Testis (tissue), 2 donors: ENCODE measurements at regions not wholly inside any gene's neighbourhood (a gene's known extent, or its start where the extent isn't known, plus 50 kb on each side); places are given as distances from the start of the nearest gene placed in this dataset.

Source experiments
- DNase-seq: peaks from one replicate; pipeline ENCODE4 v3.0.0-alpha.2; 2019
- H3K27ac ChIP-seq, 2 donors: fragments of 200-600 bp; sonication (generic); one replicate each; pipeline ENCODE4 v1.5.1; 2019
- H3K27me3 ChIP-seq: fragments of 200-600 bp; sonication (generic); one replicate; pipeline ENCODE4 v1.5.1; 2019
- H3K36me3 ChIP-seq: fragments of 200-600 bp; sonication (generic); one replicate; pipeline ENCODE4 v1.5.1; 2017; ENCODE audit warnings: low read depth; ENCODE audit errors: missing control alignments
- H3K4me1 ChIP-seq: fragments of 200-600 bp; sonication (generic); one replicate; pipeline ENCODE4 v1.5.1; 2019
- H3K4me3 ChIP-seq, 2 donors: fragments of 200-600 bp; sonication (generic); one replicate each; pipeline ENCODE4 v1.5.1; 2017 to 2019
- H3K9me3 ChIP-seq: fragments of 200-600 bp; sonication (generic); one replicate; pipeline ENCODE4 v1.5.1; 2017
- POLR2A ChIP-seq: fragments of 450-650 bp; IDR thresholded peaks from one replicate; pipeline ENCODE4 v1.6.1; 2017; ENCODE audit warnings: antibody characterized with exemption, mild to moderate bottlenecking, moderate library complexity
- WGBS, 2 donors: methylation state at CpG; one replicate each; pipeline ENCODE4 v1.1.5; 2018; 5-methylcytosine and 5-hydroxymethylcytosine counted together
- intact Hi-C: fragments of 100-400 bp; cut with DNase I; formaldehyde crosslinking; loops from one replicate; pipeline ENCODE4 v1.15.1; 2023; ENCODE audit warnings: low total_unique reads
- TF ChIP-seq, protein P1 (sequence below), 3 experiments: fragments of 450-650 bp in 2 of 3; fragments of 200-600 bp in 1 of 3; sonication (generic) in 1 of 3; IDR thresholded peaks; one replicate each; pipeline ENCODE4 v1.5.1; 2016 to 2019; ENCODE audit warnings: antibody characterized with exemption in 3 of 3, mild to moderate bottlenecking in 2 of 3, moderate library complexity in 1 of 3

DNA sequence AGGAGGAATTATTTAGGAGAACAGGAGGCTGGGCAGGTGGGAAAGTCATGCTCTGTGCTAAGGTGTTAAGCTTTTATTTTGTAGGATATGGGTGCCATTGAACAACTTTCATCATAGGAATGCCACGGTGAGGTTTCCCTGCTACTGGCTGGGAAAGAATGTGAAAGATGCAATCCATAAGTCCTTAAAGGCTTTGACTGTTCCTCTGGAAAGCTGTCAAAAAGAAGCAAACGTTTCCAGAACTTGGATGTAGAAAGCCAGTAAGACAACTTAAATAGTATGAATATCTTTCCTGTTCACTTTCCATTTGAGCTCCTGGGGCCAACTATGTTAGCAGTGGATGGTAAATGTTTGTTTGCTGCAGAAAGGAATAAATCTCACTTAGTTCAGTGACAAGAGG is 574.4 kb downstream of the RNF144B start:
- Histone ChIP-seq H3K4me3 (no peak overlapping the region), H3K9me3 (no peaks in the 10 kb centered on the region), H3K4me1 (no peaks in the 10 kb centered on the region), H3K36me3 (no peaks in the 10 kb centered on the region), H3K27ac (no peak overlapping the region), H3K27me3 (no peaks in the 10 kb centered on the region)
- WGBS, 2 donors, result 34 to 54% methylated on average over 2 of the region's 2 CpGs
- TF ChIP-seq, protein P1, sequence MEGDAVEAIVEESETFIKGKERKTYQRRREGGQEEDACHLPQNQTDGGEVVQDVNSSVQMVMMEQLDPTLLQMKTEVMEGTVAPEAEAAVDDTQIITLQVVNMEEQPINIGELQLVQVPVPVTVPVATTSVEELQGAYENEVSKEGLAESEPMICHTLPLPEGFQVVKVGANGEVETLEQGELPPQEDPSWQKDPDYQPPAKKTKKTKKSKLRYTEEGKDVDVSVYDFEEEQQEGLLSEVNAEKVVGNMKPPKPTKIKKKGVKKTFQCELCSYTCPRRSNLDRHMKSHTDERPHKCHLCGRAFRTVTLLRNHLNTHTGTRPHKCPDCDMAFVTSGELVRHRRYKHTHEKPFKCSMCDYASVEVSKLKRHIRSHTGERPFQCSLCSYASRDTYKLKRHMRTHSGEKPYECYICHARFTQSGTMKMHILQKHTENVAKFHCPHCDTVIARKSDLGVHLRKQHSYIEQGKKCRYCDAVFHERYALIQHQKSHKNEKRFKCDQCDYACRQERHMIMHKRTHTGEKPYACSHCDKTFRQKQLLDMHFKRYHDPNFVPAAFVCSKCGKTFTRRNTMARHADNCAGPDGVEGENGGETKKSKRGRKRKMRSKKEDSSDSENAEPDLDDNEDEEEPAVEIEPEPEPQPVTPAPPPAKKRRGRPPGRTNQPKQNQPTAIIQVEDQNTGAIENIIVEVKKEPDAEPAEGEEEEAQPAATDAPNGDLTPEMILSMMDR (IDR thresholded peaks at IDR 0.05), result no peak
- no peak for TF ChIP-seq POLR2A
- intact Hi-C loops, result no loop called here
- no peak for DNase-seq

DNA sequence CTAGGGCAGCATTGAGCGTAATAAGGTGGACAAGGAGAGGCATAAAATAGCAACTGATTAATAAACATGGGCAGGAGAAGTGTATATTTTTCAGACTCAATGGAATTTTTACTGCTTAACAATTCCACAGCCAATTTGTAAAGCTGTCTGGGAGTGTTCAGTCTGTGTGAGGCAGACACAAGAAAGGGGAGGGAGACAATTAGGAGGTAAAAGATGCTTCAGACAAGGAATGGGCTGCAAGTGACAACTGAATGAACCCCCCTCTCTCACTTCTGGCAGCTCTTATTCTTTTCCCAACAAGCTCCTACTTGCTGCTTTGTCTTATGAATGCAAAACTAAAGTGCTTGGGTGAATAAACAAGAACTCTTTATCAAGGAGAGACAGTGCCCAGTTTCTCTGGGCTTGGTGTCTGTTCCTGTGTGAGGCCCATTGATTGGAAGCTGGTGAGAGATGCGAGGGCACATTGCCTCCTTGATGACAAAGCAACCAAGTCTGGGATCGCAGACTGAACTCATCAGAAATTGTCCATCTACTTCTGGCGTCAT is 575.3 kb downstream of the RNF144B start:
- intact Hi-C loops, result no loop called here
- H3K27ac ChIP-seq, result no peak overlapping the region
- no peaks in the 10 kb centered on the region for H3K27me3 ChIP-seq
- no peak overlapping the region for H3K4me3 ChIP-seq
- no peaks in the 10 kb centered on the region for H3K36me3 ChIP-seq
- WGBS, 2 donors, result 89 to 91% methylated on average over 3 to 4 of the region's 4 CpGs
- H3K4me1 ChIP-seq, result no peaks in the 10 kb centered on the region
- TF ChIP-seq, protein P1 (IDR thresholded peaks at IDR 0.05), result no peak
- TF ChIP-seq POLR2A, result no peak
- no peaks in the 10 kb centered on the region for H3K9me3 ChIP-seq
- DNase-seq, result no peak

DNA sequence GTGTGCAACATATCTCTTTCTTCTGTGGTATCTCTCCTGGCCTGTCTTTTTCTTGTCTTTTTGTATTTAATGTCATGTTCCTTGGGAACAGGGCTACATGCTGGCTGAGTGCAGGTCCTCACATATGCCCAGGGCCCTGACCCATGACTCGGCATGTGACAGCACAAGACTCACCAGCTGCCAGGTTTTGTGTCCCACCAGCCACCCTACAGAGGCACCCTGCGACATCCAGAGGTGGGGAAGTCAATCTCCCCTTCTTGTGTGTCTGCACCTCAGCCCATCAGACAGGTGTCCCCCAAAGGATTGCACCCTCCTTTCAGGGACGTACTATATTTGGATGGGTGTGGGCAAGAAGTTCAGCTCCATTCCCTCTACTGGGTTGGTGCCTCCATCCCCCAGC is 576.3 kb downstream of the RNF144B start:
- Histone ChIP-seq H3K36me3 (no peaks in the 10 kb centered on the region), H3K9me3 (no peaks in the 10 kb centered on the region), H3K27ac (no peak overlapping the region), H3K4me1 (no peaks in the 10 kb centered on the region), H3K27me3 (no peaks in the 10 kb centered on the region), H3K4me3 (no peak overlapping the region)
- DNase-seq, result no peak
- intact Hi-C loops, result no loop called here
- no peak for TF ChIP-seq POLR2A
- TF ChIP-seq, protein P1 (IDR thresholded peaks at IDR 0.05), result no peak
- WGBS, 2 donors, result 88 to 100% methylated on average over 3 of the region's 3 CpGs

DNA sequence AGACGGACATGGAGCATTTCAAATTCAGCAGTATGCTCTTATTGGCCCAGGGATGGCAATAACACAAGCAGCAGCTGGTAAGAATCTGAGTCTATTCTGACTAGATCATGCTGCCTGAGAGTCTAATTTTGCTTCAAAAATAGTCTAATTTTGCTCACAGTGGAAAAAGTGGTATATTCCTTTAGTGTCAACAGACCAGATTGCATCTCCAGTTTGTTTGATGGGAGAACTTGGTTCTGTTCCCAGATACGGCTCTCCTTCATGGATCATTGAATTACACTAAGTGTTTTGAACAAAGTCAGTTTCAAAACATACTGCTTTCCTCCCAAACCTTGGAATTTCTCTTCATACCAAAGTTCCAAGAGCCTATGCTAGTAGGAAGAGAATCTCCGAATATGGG is 586.1 kb downstream of the RNF144B start:
- TF ChIP-seq, protein P1 (IDR thresholded peaks at IDR 0.05), result no peak
- TF ChIP-seq POLR2A, result no peak
- Histone ChIP-seq H3K4me3 (no peak overlapping the region), H3K27ac (no peak overlapping the region), H3K4me1 (no peaks in the 10 kb centered on the region), H3K9me3 (no peaks in the 10 kb centered on the region), H3K27me3 (no peaks in the 10 kb centered on the region), H3K36me3 (no peaks in the 10 kb centered on the region)
- no peak for DNase-seq
- WGBS, 2 donors, result 74% methylated on average over 3 of the region's 3 CpGs
- intact Hi-C loops, result no loop called here

DNA sequence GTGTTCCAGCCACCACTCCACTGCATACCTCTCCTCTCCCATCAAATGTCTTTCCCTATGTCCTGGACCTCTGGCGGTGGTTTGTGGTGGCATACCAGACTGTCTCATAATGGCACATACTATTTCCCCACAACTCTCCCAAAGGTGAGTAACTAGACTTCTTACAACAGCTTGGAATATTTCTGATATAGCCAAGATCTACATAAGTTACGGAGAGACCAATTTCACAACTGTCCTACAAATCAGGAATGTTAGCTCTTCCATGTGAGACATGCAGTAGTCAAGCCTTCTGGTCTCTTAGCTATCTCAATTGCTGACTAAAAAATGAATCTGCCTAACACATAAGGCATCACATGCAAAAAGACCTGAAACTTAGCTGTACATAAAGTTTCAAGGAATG is 588.9 kb downstream of the RNF144B start:
- Histone ChIP-seq H3K27ac (no peak overlapping the region), H3K27me3 (no peaks in the 10 kb centered on the region), H3K4me3 (no peak overlapping the region), H3K4me1 (no peaks in the 10 kb centered on the region), H3K36me3 (no peaks in the 10 kb centered on the region), H3K9me3 (no peaks in the 10 kb centered on the region)
- no peak for DNase-seq
- TF ChIP-seq, protein P1 (IDR thresholded peaks at IDR 0.05), result no peak
- TF ChIP-seq POLR2A, result no peak
- intact Hi-C loops, result no loop called here
- WGBS, 2 donors, result 91 to 97% methylated on average over 2 of the region's 2 CpGs
